PC-3 (cell line): ENCODE measurements at regions not wholly inside any gene's neighbourhood (a gene's known extent, or its start where the extent isn't known, plus 50 kb on each side); places are given as distances from the start of the nearest gene placed in this dataset.
"Not testable (repeated sequence)": the region's sequence is repeated elsewhere in the genome, so short reads cannot be mapped to it uniquely, and the experiment has no call there.

Experiments
- CTCF ChIP-seq: fragments of 300-600 bp; sonication (generic); conservative IDR thresholded peaks from 2 replicates; pipeline ENCODE4 v1.5.1; 2017; ENCODE audit warnings: antibody characterized with exemption, low read depth, mild to moderate bottlenecking, low read length
- EZH2 ChIP-seq: fragments of 300-600 bp; sonication (generic); IDR thresholded peaks from one replicate; pipeline ENCODE4 v1.6.1; 2017; ENCODE audit warnings: antibody characterized with exemption, mild to moderate bottlenecking, low read length; ENCODE audit not compliant: unreplicated experiment

GRCh38 chr1:243050613-243051012 lies 204.5 kb downstream of the CEP170 start:
- not testable (repeated sequence) for TF ChIP-seq CTCF, EZH2
